SK-N-SH treated with all-trans-retinoic acid at 6 μM for 48 hours (cell line): ENCODE measurements at regions not wholly inside any gene's neighbourhood (a gene's known extent, or its start where the extent isn't known, plus 50 kb on each side); places are given as distances from the start of the nearest gene placed in this dataset.

Source experiments
- CSDC2 ChIP-seq: fragments of 250-450 bp; sonication (Bioruptor Pico); IDR thresholded peaks from 2 replicates; pipeline ENCODE4 v1.5.0; 2020; ENCODE audit warnings: mild to moderate bottlenecking, moderate library complexity
- GLIS3 ChIP-seq: fragments of 250-450 bp; sonication (Bioruptor Pico); IDR thresholded peaks from 2 replicates; pipeline ENCODE4 v1.5.0; 2020; ENCODE audit warnings: mild to moderate bottlenecking, moderate library complexity
- SNAI2 ChIP-seq: fragments of 250-450 bp; sonication (Bioruptor Pico); IDR thresholded peaks from 2 replicates; pipeline ENCODE4 v1.5.0; 2020; ENCODE audit warnings: mild to moderate bottlenecking, moderate library complexity
- ZC3H10 ChIP-seq: fragments of 250-450 bp; sonication (Bioruptor Pico); IDR thresholded peaks from 2 replicates; pipeline ENCODE4 v1.5.1; 2021; ENCODE audit warnings: mild to moderate bottlenecking, moderate library complexity
- ZFP30 ChIP-seq: fragments of 450-650 bp; formaldehyde crosslinking; IDR thresholded peaks from 2 replicates; pipeline ENCODE4 v1.5.0; 2022; ENCODE audit warnings: mild to moderate bottlenecking, moderate library complexity
- ZNF8 ChIP-seq: fragments of 450-650 bp; formaldehyde crosslinking; IDR thresholded peaks from 2 replicates; pipeline ENCODE4 v1.5.0; 2020; ENCODE audit warnings: mild to moderate bottlenecking, moderate library complexity
- TF ChIP-seq, protein P1 (sequence below): fragments of 250-450 bp; sonication (Bioruptor Pico); IDR thresholded peaks from 2 replicates; pipeline ENCODE4 v1.8.0; 2020; ENCODE audit warnings: mild to moderate bottlenecking, moderate library complexity, borderline replicate concordance

DNA sequence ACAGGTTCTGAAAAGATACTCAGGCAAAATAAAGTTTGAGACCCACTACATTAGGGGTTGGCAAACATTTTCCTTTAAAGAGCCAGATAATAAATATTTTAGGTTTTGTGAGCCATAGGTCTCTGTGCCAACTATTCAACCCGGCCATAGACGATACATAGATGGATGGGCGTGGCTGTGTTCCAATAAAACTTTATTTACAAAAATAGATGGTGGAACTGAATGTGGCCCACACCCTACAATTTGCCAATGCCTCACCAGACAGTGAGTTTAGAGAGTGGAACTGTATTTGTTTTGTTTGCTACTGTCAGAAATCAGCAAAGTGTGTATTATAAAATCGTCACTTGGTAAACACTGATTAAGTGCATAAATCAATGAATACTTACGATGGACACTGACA, 78.0 kb downstream of the ACKR3 start:
- no peak for TF ChIP-seq GLIS3
- TF ChIP-seq ZC3H10, result no peak
- no peak for TF ChIP-seq SNAI2 (CRISPR knock-in tag)
- TF ChIP-seq, protein P1, sequence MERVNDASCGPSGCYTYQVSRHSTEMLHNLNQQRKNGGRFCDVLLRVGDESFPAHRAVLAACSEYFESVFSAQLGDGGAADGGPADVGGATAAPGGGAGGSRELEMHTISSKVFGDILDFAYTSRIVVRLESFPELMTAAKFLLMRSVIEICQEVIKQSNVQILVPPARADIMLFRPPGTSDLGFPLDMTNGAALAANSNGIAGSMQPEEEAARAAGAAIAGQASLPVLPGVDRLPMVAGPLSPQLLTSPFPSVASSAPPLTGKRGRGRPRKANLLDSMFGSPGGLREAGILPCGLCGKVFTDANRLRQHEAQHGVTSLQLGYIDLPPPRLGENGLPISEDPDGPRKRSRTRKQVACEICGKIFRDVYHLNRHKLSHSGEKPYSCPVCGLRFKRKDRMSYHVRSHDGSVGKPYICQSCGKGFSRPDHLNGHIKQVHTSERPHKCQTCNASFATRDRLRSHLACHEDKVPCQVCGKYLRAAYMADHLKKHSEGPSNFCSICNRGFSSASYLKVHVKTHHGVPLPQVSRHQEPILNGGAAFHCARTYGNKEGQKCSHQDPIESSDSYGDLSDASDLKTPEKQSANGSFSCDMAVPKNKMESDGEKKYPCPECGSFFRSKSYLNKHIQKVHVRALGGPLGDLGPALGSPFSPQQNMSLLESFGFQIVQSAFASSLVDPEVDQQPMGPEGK, result no peak
- no peak for TF ChIP-seq CSDC2
- no peak for TF ChIP-seq ZFP30
- no peak for TF ChIP-seq ZNF8 (CRISPR knock-in tag)
